HepG2 (cell line): ENCODE measurements at regions not wholly inside any gene's neighbourhood (a gene's known extent, or its start where the extent isn't known, plus 50 kb on each side); places are given as distances from the start of the nearest gene placed in this dataset.

Experiments
- CEBPG ChIP-seq: IDR thresholded peaks from 2 replicates; pipeline ENCODE4 v1.6.1; 2016
- MIER3 ChIP-seq: IDR thresholded peaks from 2 replicates; pipeline ENCODE4 v1.6.1; 2016; ENCODE audit warnings: missing compliant biosample characterization, borderline replicate concordance
- NAIF1 ChIP-seq: sonication (generic); formaldehyde crosslinking; IDR thresholded peaks from 2 replicates; pipeline ENCODE4 v1.5.0; 2020; ENCODE audit warnings: mild to moderate bottlenecking, missing genetic modification reagents, borderline replicate concordance
- NFRKB ChIP-seq: fragments of 450-650 bp; IDR thresholded peaks from 2 replicates; pipeline ENCODE4 v1.6.1; 2017
- NPAS2 ChIP-seq: sonication (generic); formaldehyde crosslinking; IDR thresholded peaks from 2 replicates; pipeline ENCODE4 v1.8.0; 2022; ENCODE audit warnings: mild to moderate bottlenecking, missing genetic modification reagents, borderline replicate concordance
- PCBP2 ChIP-seq: fragments of 200-400 bp; formaldehyde crosslinking; optimal IDR thresholded peaks from 2 replicates; pipeline ENCODE3; 2018; ENCODE audit warnings: low read length, low read depth; ENCODE audit not compliant: poor library complexity, severe bottlenecking
- PHF5A ChIP-seq: IDR thresholded peaks from one replicate; pipeline ENCODE4 v1.6.1; 2018; ENCODE audit warnings: low read depth, missing genetic modification reagents; ENCODE audit not compliant: unreplicated experiment
- RARA ChIP-seq: IDR thresholded peaks from 2 replicates; pipeline ENCODE4 v1.6.1; 2016; ENCODE audit warnings: missing genetic modification reagents, missing compliant biosample characterization
- SOX5 ChIP-seq: IDR thresholded peaks from 2 replicates; pipeline ENCODE4 v1.6.1; 2016; ENCODE audit warnings: borderline replicate concordance
- ZBTB25 ChIP-seq: IDR thresholded peaks from 2 replicates; pipeline ENCODE4 v1.6.1; 2018; ENCODE audit warnings: missing genetic modification reagents
- ZBTB33 ChIP-seq: sonication (generic); formaldehyde crosslinking; IDR thresholded peaks from 2 replicates; pipeline ENCODE4 v1.4.0; 2020; ENCODE audit warnings: missing genetic modification reagents
- ZBTB7A ChIP-seq: sonication (generic); formaldehyde crosslinking; IDR thresholded peaks from 2 replicates; pipeline ENCODE4 v1.8.0; 2022; ENCODE audit warnings: mild to moderate bottlenecking, missing genetic modification reagents
- ZFP91 ChIP-seq: sonication (generic); formaldehyde crosslinking; IDR thresholded peaks from 2 replicates; pipeline ENCODE4 v1.9.0; 2022; ENCODE audit warnings: missing genetic modification reagents, mild to moderate bottlenecking, borderline replicate concordance
- ZNF337 ChIP-seq: sonication (generic); formaldehyde crosslinking; IDR thresholded peaks from 2 replicates; pipeline ENCODE4 v1.5.1; 2020; ENCODE audit warnings: missing genetic modification reagents, low read depth, mild to moderate bottlenecking, borderline replicate concordance
- ZNF615 ChIP-seq: sonication (generic); formaldehyde crosslinking; IDR thresholded peaks from 2 replicates; pipeline ENCODE4 v1.5.0; 2020; ENCODE audit warnings: mild to moderate bottlenecking, missing genetic modification reagents, borderline replicate concordance
- TF ChIP-seq, protein P1 (sequence below): sonication (generic); formaldehyde crosslinking; IDR thresholded peaks from 2 replicates; pipeline ENCODE4 v1.5.1; 2020; ENCODE audit warnings: mild to moderate bottlenecking, missing genetic modification reagents, borderline replicate concordance
- TF ChIP-seq, protein P2 (sequence below), 2 experiments: sonication (generic) in 1 of 2; formaldehyde crosslinking in 1 of 2; IDR thresholded peaks; 2 replicates each; pipeline versions ENCODE4 v1.4.0 to v1.6.1; 2016 to 2020; ENCODE audit warnings: borderline replicate concordance in 1 of 2, low read depth in 1 of 2, mild to moderate bottlenecking in 1 of 2, missing genetic modification reagents in 1 of 2

GRCh38 chr6:12348530-12349511 is 58.7 kb downstream of the EDN1 start (continued):
- no peak for TF ChIP-seq ZFP91 (CRISPR knock-in tag)
- TF ChIP-seq, protein P1, sequence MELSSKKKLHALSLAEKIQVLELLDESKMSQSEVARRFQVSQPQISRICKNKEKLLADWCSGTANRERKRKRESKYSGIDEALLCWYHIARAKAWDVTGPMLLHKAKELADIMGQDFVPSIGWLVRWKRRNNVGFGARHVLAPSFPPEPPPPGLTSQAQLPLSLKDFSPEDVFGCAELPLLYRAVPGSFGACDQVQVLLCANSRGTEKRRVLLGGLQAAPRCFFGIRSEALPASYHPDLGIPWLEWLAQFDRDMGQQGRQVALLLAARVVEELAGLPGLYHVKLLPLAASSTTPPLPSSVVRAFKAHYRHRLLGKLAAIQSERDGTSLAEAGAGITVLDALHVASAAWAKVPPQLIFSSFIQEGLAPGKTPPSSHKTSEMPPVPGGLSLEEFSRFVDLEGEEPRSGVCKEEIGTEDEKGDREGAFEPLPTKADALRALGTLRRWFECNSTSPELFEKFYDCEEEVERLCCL (CRISPR knock-in tag), result no peak
- TF ChIP-seq ZBTB33 (CRISPR knock-in tag), result no peak
- no peak for TF ChIP-seq ZBTB25 (CRISPR knock-in tag)
- TF ChIP-seq PHF5A (CRISPR knock-in tag), result peak; percentile 32
- TF ChIP-seq SOX5 (CRISPR knock-in tag), result peak; percentile 78; the same call in 1 of the 2 replicates
- no peak for TF ChIP-seq NFRKB
- peak; percentile 46; the same call in 1 of the 2 replicates for TF ChIP-seq CEBPG
- 0 out of 2 replicates have a peak, but pooled peaks have one; percentile 52 for TF ChIP-seq MIER3 (CRISPR knock-in tag)
- TF ChIP-seq ZNF337 (CRISPR knock-in tag), result peak; percentile 76; the same call in 1 of the 2 replicates
- no peak for TF ChIP-seq NAIF1 (CRISPR knock-in tag)
- peak; percentile 80 for TF ChIP-seq RARA (CRISPR knock-in tag)
- no peak for TF ChIP-seq PCBP2
- no peak for TF ChIP-seq ZNF615 (CRISPR knock-in tag)
- TF ChIP-seq NPAS2, result no peak
- no peak for TF ChIP-seq ZBTB7A (CRISPR knock-in tag)
- TF ChIP-seq, protein P2, sequence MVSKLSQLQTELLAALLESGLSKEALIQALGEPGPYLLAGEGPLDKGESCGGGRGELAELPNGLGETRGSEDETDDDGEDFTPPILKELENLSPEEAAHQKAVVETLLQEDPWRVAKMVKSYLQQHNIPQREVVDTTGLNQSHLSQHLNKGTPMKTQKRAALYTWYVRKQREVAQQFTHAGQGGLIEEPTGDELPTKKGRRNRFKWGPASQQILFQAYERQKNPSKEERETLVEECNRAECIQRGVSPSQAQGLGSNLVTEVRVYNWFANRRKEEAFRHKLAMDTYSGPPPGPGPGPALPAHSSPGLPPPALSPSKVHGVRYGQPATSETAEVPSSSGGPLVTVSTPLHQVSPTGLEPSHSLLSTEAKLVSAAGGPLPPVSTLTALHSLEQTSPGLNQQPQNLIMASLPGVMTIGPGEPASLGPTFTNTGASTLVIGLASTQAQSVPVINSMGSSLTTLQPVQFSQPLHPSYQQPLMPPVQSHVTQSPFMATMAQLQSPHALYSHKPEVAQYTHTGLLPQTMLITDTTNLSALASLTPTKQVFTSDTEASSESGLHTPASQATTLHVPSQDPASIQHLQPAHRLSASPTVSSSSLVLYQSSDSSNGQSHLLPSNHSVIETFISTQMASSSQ (IDR thresholded peaks at IDR 0.05; ENCODE audit: low read depth), result peak; percentile 74; the same call in 1 of the 2 replicates
- TF ChIP-seq, protein P2 (CRISPR knock-in tag; IDR thresholded peaks at IDR 0.05; ENCODE audit: borderline replicate concordance), result peak; percentile 83; the same call in 1 of the 2 replicates
